CD4-positive, alpha-beta T cell treated with Interferon alpha-2 for 1 hour (primary cell): ENCODE measurements at regions not wholly inside any gene's neighbourhood (a gene's known extent, or its start where the extent isn't known, plus 50 kb on each side); places are given as distances from the start of the nearest gene placed in this dataset.

ENCODE experiments used
- DNase-seq, 2 donors: peaks; one replicate each; pipeline ENCODE4 v3.0.0-alpha.2; 2020 to 2022

- DNase-seq = no peak
These were observed 290.9 kb upstream of the SIX2 start for GRCh38 chr2:45300026-45300750.

DNA sequence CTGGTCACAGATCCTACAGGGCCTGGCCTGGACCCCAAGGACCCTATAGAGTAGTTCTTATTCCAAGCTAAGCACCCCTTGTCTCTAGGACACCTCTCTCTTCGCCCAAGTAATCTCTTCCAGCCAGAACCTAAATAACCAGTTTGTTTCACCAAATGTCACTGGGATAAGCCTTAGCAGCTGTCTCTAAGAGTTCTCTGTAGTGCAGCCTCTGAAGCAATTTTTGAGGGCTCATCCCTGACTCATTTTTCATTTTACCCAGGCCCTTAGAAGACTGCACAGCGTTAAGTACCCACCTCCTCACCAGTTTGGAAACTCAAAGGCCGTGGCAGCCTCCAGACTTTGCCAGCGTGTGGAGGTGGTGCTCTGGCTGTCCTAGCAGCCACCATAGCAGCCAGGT, 290.1 kb upstream of the SIX2 start:
- no peak for DNase-seq

GRCh38 chr2:45293182-45293581, 283.9 kb upstream of the SIX2 start:
- DNase-seq = no peak

DNA sequence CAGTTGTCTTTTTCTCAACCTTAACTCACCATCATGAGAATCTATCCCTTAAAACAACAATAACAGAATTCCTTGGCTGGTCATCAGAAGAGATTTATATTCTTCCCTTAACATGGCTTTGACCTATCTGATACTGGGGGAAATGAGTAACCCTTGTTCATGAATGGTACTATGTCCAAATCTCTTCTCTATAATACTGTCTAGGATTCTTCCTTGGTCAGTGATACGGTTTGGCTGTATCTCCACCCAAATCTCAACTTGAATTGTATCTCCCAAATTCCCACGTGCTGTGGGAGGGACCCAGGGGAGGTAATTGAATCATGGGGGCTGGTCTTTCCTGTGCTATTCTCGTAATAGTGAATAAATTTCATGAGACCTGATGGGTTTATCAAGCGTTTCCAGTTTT, 282.0 kb upstream of the SIX2 start:
- no peak for DNase-seq

DNA sequence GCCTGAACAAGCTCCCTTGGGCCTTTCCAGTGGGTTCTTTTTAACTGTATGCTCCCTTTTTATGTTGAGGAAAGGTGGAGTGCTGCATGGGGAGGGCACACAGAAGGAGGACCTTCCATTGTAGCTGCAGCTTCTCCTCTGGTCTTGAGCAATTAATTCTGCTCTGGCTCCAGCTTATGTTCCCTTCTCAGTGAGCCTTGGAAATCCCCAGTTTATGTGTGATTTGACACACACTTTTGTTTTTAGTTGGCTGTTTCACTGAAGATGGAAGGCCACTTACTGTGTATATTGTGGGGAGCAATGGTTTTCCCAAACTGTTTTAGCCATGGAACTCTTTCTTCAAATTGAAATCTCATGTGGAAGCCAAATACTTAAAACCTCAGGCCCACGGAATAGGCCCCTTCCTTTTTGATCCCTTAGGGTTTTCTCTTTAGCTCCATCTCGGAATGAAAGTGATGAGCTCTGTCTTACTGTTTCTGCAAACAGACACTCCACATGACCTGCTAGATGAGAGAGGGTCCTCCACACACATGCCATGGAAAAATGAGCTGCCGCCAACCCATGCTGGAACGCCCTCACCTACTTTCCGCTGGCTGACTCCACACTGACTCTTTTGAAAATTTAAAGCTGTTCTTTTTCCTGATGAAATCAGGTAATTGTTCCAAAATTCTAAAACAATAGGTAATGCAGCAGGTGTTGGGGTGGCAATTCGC, 280.9 kb upstream of the SIX2 start:
- DNase-seq = no peak

DNA sequence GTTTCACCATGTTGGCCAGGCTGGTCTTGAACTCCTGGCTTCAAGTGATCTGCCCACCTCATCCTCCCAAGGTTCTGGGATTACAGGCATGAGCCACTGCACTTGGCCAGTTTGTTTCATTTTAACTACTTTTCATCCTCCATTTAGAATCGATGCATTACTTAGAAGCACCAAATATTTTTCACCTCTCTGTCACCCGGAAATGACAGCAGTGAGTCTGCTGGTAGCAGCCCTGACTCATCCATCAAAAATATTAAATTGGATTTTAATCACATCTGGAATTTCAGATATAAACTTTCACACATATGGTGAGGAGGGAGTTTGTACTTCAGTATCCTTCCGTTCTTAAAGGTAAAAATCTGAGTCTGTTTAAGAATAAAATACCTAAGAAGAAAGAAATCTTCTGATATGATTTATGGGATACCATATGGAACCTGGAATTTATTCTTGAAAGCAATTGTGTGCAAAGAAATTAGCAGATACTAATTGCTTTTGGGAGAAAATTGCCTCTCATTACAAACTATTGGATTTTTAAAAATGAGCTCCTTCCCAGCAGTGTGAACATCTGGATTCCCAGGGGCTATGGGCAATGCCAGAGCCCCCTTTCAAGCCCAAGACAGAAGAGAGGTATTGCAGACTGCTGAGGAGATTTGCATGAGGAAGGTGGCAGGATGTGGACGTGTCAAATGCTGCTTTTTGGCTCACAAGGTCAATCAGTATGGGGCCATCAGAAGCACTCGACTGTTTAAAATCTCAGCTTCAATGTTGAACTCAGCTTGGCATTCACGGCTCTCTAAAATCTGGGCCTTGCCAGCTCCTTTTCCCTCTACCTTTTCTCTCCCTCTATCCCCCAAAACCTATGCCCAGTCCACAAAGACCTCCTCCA, 279.5 kb upstream of the SIX2 start:
- DNase-seq = no peak

GRCh38 chr2:45287045-45287444, 277.8 kb upstream of the SIX2 start:
- no peak for DNase-seq

- DNase-seq = no peak
These were observed 276.6 kb upstream of the SIX2 start for GRCh38 chr2:45285771-45286390.

GRCh38 chr2:45285311-45285710, 276.1 kb upstream of the SIX2 start:
- DNase-seq = no peak

GRCh38 chr2:45284621-45284995, 275.4 kb upstream of the SIX2 start:
- DNase-seq = no peak

DNA sequence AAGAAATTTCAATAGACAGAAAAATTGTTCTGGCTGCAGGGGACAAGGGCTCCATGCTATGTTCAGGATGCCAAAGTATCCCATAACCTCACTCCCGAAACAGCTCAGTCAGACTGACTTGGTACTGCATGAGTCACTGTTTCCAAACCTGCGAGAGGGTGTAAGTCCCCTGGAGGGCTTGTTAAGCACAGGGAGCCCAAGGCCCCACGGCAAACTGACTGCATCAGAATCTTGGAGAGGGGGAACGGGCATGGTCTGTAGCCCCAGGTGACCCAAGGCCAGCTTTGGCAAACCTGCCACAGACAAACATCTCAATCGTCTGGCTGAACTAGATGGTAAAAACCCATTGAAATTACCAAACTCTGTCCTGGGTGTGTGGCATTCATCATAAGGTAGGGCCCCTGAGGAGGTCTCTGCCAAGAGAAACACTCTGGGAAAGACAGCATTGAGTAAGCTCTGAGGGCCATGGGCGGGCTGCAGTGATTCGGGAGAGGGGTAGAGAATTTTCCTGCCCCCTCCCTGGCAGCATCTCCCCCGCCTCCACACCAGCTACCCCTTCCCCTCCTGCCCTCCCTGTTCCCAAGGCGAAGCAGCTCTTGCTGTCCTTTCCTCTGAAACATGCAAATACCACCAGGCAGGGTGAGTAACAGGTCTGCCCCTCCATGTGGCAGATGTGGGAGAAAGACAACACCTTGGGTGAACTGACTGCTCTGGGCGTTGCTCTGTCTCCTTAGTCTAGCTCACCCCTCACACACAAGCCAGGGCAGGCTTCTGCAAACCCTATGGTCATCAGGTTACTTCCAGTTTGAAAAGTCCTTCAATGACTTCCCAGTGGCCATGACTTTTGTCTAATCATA, 274.7 kb upstream of the SIX2 start:
- DNase-seq = no peak

GRCh38 chr2:45282646-45283045, 273.4 kb upstream of the SIX2 start:
- DNase-seq = no peak

- DNase-seq = no peak
These were observed 272.1 kb upstream of the SIX2 start for GRCh38 chr2:45281311-45281710.

GRCh38 chr2:45280794-45281193, 271.5 kb upstream of the SIX2 start:
- no peak for DNase-seq

DNA sequence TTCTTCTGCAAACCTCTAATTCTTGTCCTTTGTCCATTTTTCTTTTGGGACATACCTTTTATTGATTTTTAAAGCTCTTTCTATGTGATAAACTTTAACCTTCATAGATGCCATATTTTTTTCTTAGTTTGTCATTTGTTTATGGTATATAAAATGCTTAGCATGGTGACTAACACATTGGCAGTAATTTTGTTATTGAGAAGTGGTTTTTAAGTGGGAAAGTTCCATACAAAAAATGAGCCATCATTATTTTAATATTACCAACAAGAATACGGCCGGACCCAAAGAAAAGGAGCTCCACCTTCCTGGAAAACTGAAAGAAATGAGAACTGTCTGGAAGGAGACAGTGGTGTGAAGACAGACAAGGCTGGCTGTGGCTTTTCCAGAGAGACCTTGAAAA, 270.1 kb upstream of the SIX2 start:
- DNase-seq = no peak

GRCh38 chr2:45278365-45279078, 269.3 kb upstream of the SIX2 start:
- DNase-seq = no peak

- no peak for DNase-seq
These were observed 267.7 kb upstream of the SIX2 start for GRCh38 chr2:45276914-45277313.

DNA sequence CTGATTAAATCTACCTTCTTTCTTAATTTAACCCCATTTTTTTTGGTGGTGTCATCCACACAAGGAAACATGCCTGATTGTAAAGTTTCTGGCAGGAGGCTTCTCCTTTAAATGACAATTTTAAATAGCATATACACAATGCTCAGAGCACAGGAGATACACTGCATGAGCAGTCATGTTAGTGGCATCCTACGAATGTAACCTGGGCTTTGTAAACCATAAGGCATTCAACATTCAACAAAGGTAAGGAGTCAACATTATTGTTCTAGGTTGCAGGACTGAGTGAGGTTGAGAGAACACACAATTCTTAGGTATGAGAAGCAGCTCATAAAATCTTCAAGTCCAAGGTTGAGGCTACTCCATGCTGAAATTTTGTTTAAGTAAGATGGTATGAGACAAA, 266.6 kb upstream of the SIX2 start:
- DNase-seq = no peak

DNA sequence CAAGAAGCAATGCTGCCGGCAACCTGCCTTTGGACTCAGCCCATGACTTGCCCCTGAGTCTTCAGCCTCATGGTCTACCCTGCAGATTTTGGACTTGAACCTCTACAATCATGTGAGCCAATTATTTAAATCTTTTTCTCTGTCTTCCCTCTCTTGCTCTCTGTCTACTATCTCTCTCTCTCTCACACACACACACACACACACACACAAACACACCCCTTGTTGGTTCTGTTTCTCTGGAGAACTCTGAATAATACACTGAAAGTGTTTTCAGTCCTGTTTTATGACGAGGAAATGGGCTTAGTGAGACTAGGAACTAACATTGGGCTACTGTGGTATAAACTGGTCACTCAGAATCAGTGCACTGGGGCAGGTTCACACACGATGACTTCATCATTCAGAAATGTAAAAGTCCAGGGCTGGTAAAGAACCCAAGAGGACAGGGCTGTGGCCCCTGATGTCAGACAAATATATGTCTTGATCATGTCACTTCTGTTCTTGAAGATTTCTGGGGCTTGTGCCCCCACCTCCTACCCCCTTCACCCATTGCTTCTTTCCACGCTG, 266.1 kb upstream of the SIX2 start:
- no peak for DNase-seq

DNA sequence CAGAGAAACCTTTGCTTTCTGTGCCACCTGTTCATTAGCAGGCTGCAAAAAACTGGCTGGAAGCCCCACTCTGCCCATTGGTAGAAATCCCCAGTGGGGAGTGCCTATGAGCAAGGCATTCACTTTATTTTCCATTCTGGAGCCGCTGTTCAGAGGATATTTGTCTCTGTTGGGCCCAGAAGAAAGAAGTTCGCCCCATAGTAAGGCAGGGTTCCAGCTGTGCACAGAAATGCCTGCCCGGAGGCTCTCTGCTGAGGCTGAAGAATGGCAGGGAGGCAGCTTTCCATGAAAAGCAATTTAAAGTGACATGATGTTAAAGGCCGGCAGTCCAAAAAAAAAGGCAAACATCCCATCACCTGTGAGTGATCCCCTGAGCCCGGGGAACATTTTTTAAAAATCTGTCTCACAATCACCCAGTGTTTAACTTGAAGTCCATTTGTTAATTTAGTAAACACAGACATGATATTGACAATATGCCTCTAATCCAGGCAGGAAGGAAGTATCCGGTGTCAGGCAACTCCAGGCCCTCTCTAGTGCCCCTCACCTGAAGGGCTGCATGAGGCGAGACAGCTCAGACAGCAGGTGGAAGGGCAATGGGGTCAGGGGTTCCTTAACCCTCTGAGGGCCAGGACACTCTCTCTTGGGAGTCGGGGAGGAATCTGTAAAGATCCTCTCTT, 265.1 kb upstream of the SIX2 start:
- no peak for DNase-seq
